NOMO-1 treated with dmso at 0.1 percent for 144 hours (cell line): ENCODE measurements at regions not wholly inside any gene's neighbourhood (a gene's known extent, or its start where the extent isn't known, plus 50 kb on each side); places are given as distances from the start of the nearest gene placed in this dataset.

Experiments used
- DNase-seq: peaks from one replicate; lab custom pipeline; 2025; ENCODE audit not compliant: unreplicated experiment; lab: John Stamatoyannopoulos, UW

GRCh38 chr11:122181893-122182292 is 65.9 kb upstream of the BLID start:
- DNase-seq = no peak

- DNase-seq = no peak
Measured at GRCh38 chr11:122181372-122181771, 65.4 kb upstream of the BLID start.

GRCh38 chr11:122179961-122180834 is 64.2 kb upstream of the BLID start:
- DNase-seq = no peak

- DNase-seq = no peak
Measured at GRCh38 chr11:122178795-122179194, 62.8 kb upstream of the BLID start.

GRCh38 chr11:122177238-122177637 is 61.2 kb upstream of the BLID start:
- no peak for DNase-seq

GRCh38 chr11:122176651-122177050 is 60.6 kb upstream of the BLID start:
- DNase-seq = no peak

- DNase-seq = no peak
Measured at GRCh38 chr11:122175306-122175705, 59.3 kb upstream of the BLID start.

GRCh38 chr11:122173587-122173986 is 57.6 kb upstream of the BLID start:
- no peak for DNase-seq

- DNase-seq = no peak
Measured at GRCh38 chr11:122173074-122173450, 57.0 kb upstream of the BLID start.

GRCh38 chr11:122172352-122173073 is 56.5 kb upstream of the BLID start:
- no peak for DNase-seq

- no peak for DNase-seq
Measured at GRCh38 chr11:122170815-122171475, 54.9 kb upstream of the BLID start.

GRCh38 chr11:122168218-122168617 is 52.2 kb upstream of the BLID start:
- no peak for DNase-seq

GRCh38 chr11:122167100-122167499 is 51.1 kb upstream of the BLID start:
- DNase-seq = no peak

- no peak for DNase-seq
Measured at GRCh38 chr11:122165607-122166371, 49.8 kb upstream of the BLID start.
